ENCODE measurements at regions not wholly inside any gene's neighbourhood (a gene's known extent, or its start where the extent isn't known, plus 50 kb on each side); places are given as distances from the start of the nearest gene placed in this dataset.

GRCh38 chr9:79263628-79264027, 308.1 kb upstream of the TLE4 start:
- H3K36me3 Mint-ChIP-seq (ENCODE audit: insufficient read depth): no peaks in the 10 kb centered on the region
- no peaks in the 10 kb centered on the region for H3K4me1 Mint-ChIP-seq
- DNase-seq (ENCODE audit: low spot score in 2 of 2) (no peak), ATAC-seq (replicated peaks; ENCODE audit: extremely low read depth, poor library complexity, severe bottlenecking) (no peak)
- peaks cover 69% of the 10 kb centered on the region for H3K27me3 Mint-ChIP-seq
- no peaks in the 10 kb centered on the region for H3K9me3 Mint-ChIP-seq
- H3K27ac Mint-ChIP-seq (ENCODE audit: low read depth): no peak overlapping the region
- H3K4me3 Mint-ChIP-seq: no peak overlapping the region

GRCh38 chr9:79264041-79264440, 307.7 kb upstream of the TLE4 start:
- ATAC-seq (replicated peaks; ENCODE audit: extremely low read depth, poor library complexity, severe bottlenecking) (no peak), DNase-seq (ENCODE audit: low spot score in 2 of 2) (no peak)
- H3K36me3 Mint-ChIP-seq (ENCODE audit: insufficient read depth): no peaks in the 10 kb centered on the region
- no peak overlapping the region for H3K27ac Mint-ChIP-seq (ENCODE audit: low read depth)
- H3K27me3 Mint-ChIP-seq: peaks cover 69% of the 10 kb centered on the region
- H3K4me3 Mint-ChIP-seq: no peak overlapping the region
- H3K4me1 Mint-ChIP-seq: no peaks in the 10 kb centered on the region
- H3K9me3 Mint-ChIP-seq: no peaks in the 10 kb centered on the region

- Mint-ChIP-seq H3K4me1 (no peaks in the 10 kb centered on the region), H3K27me3 (peaks cover 67% of the 10 kb centered on the region), H3K36me3 (ENCODE audit: insufficient read depth) (no peaks in the 10 kb centered on the region), H3K4me3 (no peak overlapping the region), H3K9me3 (no peaks in the 10 kb centered on the region), H3K27ac (ENCODE audit: low read depth) (no peak overlapping the region)
- ATAC-seq (replicated peaks; ENCODE audit: extremely low read depth, poor library complexity, severe bottlenecking): no peak
- no peak for DNase-seq (ENCODE audit: low spot score in 2 of 2)
Measured at GRCh38 chr9:79264511-79265355, 307.0 kb upstream of the TLE4 start.

GRCh38 chr9:79266986-79267385, 304.8 kb upstream of the TLE4 start:
- Mint-ChIP-seq H3K27ac (ENCODE audit: low read depth) (no peak overlapping the region), H3K4me3 (no peak overlapping the region), H3K4me1 (no peaks in the 10 kb centered on the region), H3K9me3 (no peaks in the 10 kb centered on the region), H3K36me3 (ENCODE audit: insufficient read depth) (no peaks in the 10 kb centered on the region), H3K27me3 (peaks cover 56% of the 10 kb centered on the region)
- no peak for ATAC-seq (replicated peaks; ENCODE audit: extremely low read depth, poor library complexity, severe bottlenecking)
- DNase-seq (ENCODE audit: low spot score in 2 of 2): no peak

GRCh38 chr9:79268806-79269205, 303.0 kb upstream of the TLE4 start:
- H3K4me3 Mint-ChIP-seq: no peak overlapping the region
- no peaks in the 10 kb centered on the region for H3K4me1 Mint-ChIP-seq
- H3K9me3 Mint-ChIP-seq: no peaks in the 10 kb centered on the region
- H3K27me3 Mint-ChIP-seq: peaks cover 44% of the 10 kb centered on the region
- ATAC-seq (replicated peaks; ENCODE audit: extremely low read depth, poor library complexity, severe bottlenecking): no peak
- H3K27ac Mint-ChIP-seq (ENCODE audit: low read depth): no peak overlapping the region
- no peak for DNase-seq (ENCODE audit: low spot score in 2 of 2)
- H3K36me3 Mint-ChIP-seq (ENCODE audit: insufficient read depth): no peaks in the 10 kb centered on the region

GRCh38 chr9:79273311-79273710, 298.5 kb upstream of the TLE4 start:
- Mint-ChIP-seq H3K4me3 (no peak overlapping the region), H3K36me3 (ENCODE audit: insufficient read depth) (no peaks in the 10 kb centered on the region), H3K27ac (ENCODE audit: low read depth) (no peak overlapping the region), H3K27me3 (peaks cover 12% of the 10 kb centered on the region), H3K4me1 (no peaks in the 10 kb centered on the region), H3K9me3 (no peaks in the 10 kb centered on the region)
- no peak for DNase-seq (ENCODE audit: low spot score in 2 of 2)
- no peak for ATAC-seq (replicated peaks; ENCODE audit: extremely low read depth, poor library complexity, severe bottlenecking)

GRCh38 chr9:79279356-79279755, 292.4 kb upstream of the TLE4 start:
- Mint-ChIP-seq H3K4me3 (no peak overlapping the region), H3K27ac (ENCODE audit: low read depth) (no peak overlapping the region), H3K9me3 (peaks cover 7% of the 10 kb centered on the region), H3K4me1 (no peaks in the 10 kb centered on the region), H3K36me3 (ENCODE audit: insufficient read depth) (no peaks in the 10 kb centered on the region), H3K27me3 (peaks cover 25% of the 10 kb centered on the region)
- DNase-seq (ENCODE audit: low spot score in 2 of 2) (no peak), ATAC-seq (replicated peaks; ENCODE audit: extremely low read depth, poor library complexity, severe bottlenecking) (no peak)

- no peaks in the 10 kb centered on the region for H3K4me1 Mint-ChIP-seq
- no peak for ATAC-seq (replicated peaks; ENCODE audit: extremely low read depth, poor library complexity, severe bottlenecking)
- H3K27ac Mint-ChIP-seq (ENCODE audit: low read depth): no peak overlapping the region
- H3K9me3 Mint-ChIP-seq: peaks cover 7% of the 10 kb centered on the region
- H3K4me3 Mint-ChIP-seq: no peak overlapping the region
- peaks cover 25% of the 10 kb centered on the region for H3K27me3 Mint-ChIP-seq
- H3K36me3 Mint-ChIP-seq (ENCODE audit: insufficient read depth): no peaks in the 10 kb centered on the region
- no peak for DNase-seq (ENCODE audit: low spot score in 2 of 2)
Measured at GRCh38 chr9:79280691-79281090, 291.1 kb upstream of the TLE4 start.

GRCh38 chr9:79284081-79284480, 287.7 kb upstream of the TLE4 start:
- H3K4me1 Mint-ChIP-seq: no peaks in the 10 kb centered on the region
- DNase-seq (ENCODE audit: low spot score in 2 of 2): no peak
- H3K9me3 Mint-ChIP-seq: peaks cover 4% of the 10 kb centered on the region
- H3K27ac Mint-ChIP-seq (ENCODE audit: low read depth): no peak overlapping the region
- no peaks in the 10 kb centered on the region for H3K36me3 Mint-ChIP-seq (ENCODE audit: insufficient read depth)
- H3K4me3 Mint-ChIP-seq: no peak overlapping the region
- ATAC-seq (replicated peaks; ENCODE audit: extremely low read depth, poor library complexity, severe bottlenecking): no peak
- peaks cover 14% of the 10 kb centered on the region for H3K27me3 Mint-ChIP-seq

GRCh38 chr9:79286992-79287707, 284.6 kb upstream of the TLE4 start:
- no peaks in the 10 kb centered on the region for H3K4me1 Mint-ChIP-seq
- no peak overlapping the region for H3K4me3 Mint-ChIP-seq
- no peaks in the 10 kb centered on the region for H3K36me3 Mint-ChIP-seq (ENCODE audit: insufficient read depth)
- no peak overlapping the region for H3K27ac Mint-ChIP-seq (ENCODE audit: low read depth)
- ATAC-seq (replicated peaks; ENCODE audit: extremely low read depth, poor library complexity, severe bottlenecking): no peak
- H3K27me3 Mint-ChIP-seq: no peaks in the 10 kb centered on the region
- no peaks in the 10 kb centered on the region for H3K9me3 Mint-ChIP-seq
- DNase-seq (ENCODE audit: low spot score in 2 of 2): no peak

- H3K4me1 Mint-ChIP-seq: no peaks in the 10 kb centered on the region
- no peaks in the 10 kb centered on the region for H3K9me3 Mint-ChIP-seq
- no peak overlapping the region for H3K4me3 Mint-ChIP-seq
- no peak for DNase-seq (ENCODE audit: low spot score in 2 of 2)
- H3K27ac Mint-ChIP-seq (ENCODE audit: low read depth): no peak overlapping the region
- H3K27me3 Mint-ChIP-seq: no peaks in the 10 kb centered on the region
- ATAC-seq (replicated peaks; ENCODE audit: extremely low read depth, poor library complexity, severe bottlenecking): no peak
- no peaks in the 10 kb centered on the region for H3K36me3 Mint-ChIP-seq (ENCODE audit: insufficient read depth)
Measured at GRCh38 chr9:79287708-79288290, 284.0 kb upstream of the TLE4 start.

- Mint-ChIP-seq H3K4me1 (no peaks in the 10 kb centered on the region), H3K27me3 (no peaks in the 10 kb centered on the region), H3K9me3 (no peaks in the 10 kb centered on the region), H3K36me3 (ENCODE audit: insufficient read depth) (no peaks in the 10 kb centered on the region), H3K27ac (ENCODE audit: low read depth) (no peak overlapping the region), H3K4me3 (no peak overlapping the region)
- ATAC-seq (replicated peaks; ENCODE audit: extremely low read depth, poor library complexity, severe bottlenecking) (no peak), DNase-seq (ENCODE audit: low spot score in 2 of 2) (no peak)
Measured at GRCh38 chr9:79289856-79290255, 281.9 kb upstream of the TLE4 start.
